Upper lobe of right lung (tissue), 1 donor: ENCODE measurements at regions not wholly inside any gene's neighbourhood (a gene's known extent, or its start where the extent isn't known, plus 50 kb on each side); places are given as distances from the start of the nearest gene placed in this dataset.

Experiments
- ATAC-seq: fragments of 200-7000 bp; cut with Tn5 transposase; one replicate; pipeline ENCODE4 v1.9.1; 2020; ENCODE audit warnings: mild to moderate bottlenecking, moderate library complexity
- DNase-seq: peaks from one replicate; pipeline ENCODE4 v3.0.0-alpha.2; 2020
- H3K27ac ChIP-seq: fragments of 200-600 bp; one replicate; pipeline ENCODE4 v1.8.0; 2022
- H3K27me3 ChIP-seq: fragments of 200-600 bp; one replicate; pipeline ENCODE4 v1.8.0; 2022; ENCODE audit warnings: mild to moderate bottlenecking
- H3K36me3 ChIP-seq: fragments of 200-600 bp; one replicate; pipeline ENCODE4 v1.8.0; 2022
- H3K4me1 ChIP-seq: fragments of 200-600 bp; one replicate; pipeline ENCODE4 v1.8.0; 2022
- H3K4me3 ChIP-seq: fragments of 200-600 bp; one replicate; pipeline ENCODE4 v1.8.0; 2022; ENCODE audit warnings: mild to moderate bottlenecking
- H3K9me3 ChIP-seq: fragments of 200-600 bp; one replicate; pipeline ENCODE4 v1.8.0; 2022
- intact Hi-C: fragments of 100-400 bp; cut with DNase I; formaldehyde crosslinking; loops from one replicate; pipeline ENCODE4 v1.11.0; 2022
- TF ChIP-seq, protein P1 (sequence below): fragments of 200-600 bp; IDR thresholded peaks from one replicate; pipeline ENCODE4 v1.8.0; 2022; ENCODE audit warnings: antibody characterized with exemption
- donor health status: DM: no; HTN: yes; CAD: no; lungs with severe emphysema.

DNA sequence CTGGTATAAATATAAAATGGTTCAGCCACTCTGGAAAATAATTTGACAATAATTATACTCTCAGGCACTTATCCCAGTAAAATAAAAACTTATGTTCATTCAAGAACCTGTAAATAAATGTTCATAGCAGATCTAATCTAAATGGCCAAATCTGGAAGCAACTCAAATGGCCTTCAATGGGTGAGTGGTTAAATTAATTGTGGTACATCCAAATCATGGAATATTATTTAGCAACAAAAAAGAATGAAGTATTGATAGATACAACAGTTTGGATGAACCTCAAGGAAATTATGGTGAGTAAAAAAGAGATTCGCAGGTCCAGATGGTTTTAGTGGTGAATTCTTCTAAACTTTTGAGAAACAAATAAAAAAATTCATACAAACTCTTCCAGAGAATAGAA lies 287.0 kb upstream of the ZC3H12C start:
- ATAC-seq, result no peak
- intact Hi-C loops, result no loop called here
- TF ChIP-seq, protein P1, sequence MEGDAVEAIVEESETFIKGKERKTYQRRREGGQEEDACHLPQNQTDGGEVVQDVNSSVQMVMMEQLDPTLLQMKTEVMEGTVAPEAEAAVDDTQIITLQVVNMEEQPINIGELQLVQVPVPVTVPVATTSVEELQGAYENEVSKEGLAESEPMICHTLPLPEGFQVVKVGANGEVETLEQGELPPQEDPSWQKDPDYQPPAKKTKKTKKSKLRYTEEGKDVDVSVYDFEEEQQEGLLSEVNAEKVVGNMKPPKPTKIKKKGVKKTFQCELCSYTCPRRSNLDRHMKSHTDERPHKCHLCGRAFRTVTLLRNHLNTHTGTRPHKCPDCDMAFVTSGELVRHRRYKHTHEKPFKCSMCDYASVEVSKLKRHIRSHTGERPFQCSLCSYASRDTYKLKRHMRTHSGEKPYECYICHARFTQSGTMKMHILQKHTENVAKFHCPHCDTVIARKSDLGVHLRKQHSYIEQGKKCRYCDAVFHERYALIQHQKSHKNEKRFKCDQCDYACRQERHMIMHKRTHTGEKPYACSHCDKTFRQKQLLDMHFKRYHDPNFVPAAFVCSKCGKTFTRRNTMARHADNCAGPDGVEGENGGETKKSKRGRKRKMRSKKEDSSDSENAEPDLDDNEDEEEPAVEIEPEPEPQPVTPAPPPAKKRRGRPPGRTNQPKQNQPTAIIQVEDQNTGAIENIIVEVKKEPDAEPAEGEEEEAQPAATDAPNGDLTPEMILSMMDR, result no peak

DNA sequence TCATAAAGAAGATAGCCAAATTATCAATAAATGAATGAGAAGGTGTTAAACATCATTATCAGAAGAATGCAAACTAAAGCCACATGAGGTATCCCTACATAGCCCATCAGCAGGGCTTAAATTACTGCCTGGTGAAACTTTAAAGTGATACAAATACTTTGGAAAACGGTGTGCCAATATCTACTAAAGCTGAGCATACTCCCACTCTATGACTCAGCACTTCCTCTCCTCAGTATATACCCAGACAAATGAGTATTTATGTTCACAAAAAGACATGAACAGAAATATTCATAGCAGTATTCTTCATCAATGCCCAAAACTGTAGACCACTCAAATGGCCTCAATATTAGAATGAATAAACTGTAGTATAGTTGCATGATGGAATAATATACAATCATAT lies 284.6 kb upstream of the ZC3H12C start:
- Histone ChIP-seq H3K36me3 (no peaks in the 10 kb centered on the region), H3K9me3 (no peaks in the 10 kb centered on the region), H3K27ac (no peak overlapping the region), H3K27me3 (no peaks in the 10 kb centered on the region), H3K4me1 (no peaks in the 10 kb centered on the region), H3K4me3 (no peak overlapping the region)
- intact Hi-C loops, result no loop called here
- ATAC-seq (no peak), DNase-seq (no peak)
- TF ChIP-seq, protein P1, result no peak

More for the DNA sequence above, 287.0 kb upstream of the ZC3H12C start:
- H3K27me3 ChIP-seq, result no peaks in the 10 kb centered on the region
- no peak overlapping the region for H3K4me3 ChIP-seq
- no peaks in the 10 kb centered on the region for H3K36me3 ChIP-seq
- no peak for DNase-seq
- no peak overlapping the region for H3K27ac ChIP-seq
- H3K4me1 ChIP-seq, result no peaks in the 10 kb centered on the region
- H3K9me3 ChIP-seq, result no peaks in the 10 kb centered on the region

DNA sequence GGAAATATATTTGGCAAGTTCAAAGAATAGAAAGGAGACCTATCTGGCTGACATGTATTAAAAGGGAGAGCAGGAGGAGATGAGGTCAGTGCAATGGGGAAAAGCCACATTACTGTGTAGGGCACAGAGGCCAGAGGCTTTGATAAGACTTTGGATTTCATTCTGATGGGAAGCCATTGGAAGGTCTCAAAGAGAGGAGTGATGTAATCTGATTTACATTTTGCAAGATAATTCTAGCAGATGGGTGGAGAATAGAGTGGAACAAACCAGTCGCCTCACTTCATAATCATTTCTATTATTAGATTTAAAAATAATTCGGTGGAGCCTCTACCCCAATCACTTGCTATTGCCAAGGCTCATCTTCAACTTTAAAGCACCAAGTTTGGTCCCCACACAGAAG lies 278.4 kb upstream of the ZC3H12C start:
- intact Hi-C loops, result no loop called here
- ATAC-seq (no peak), DNase-seq (no peak)
- Histone ChIP-seq H3K27me3 (no peaks in the 10 kb centered on the region), H3K4me1 (no peaks in the 10 kb centered on the region), H3K36me3 (no peaks in the 10 kb centered on the region), H3K4me3 (no peak overlapping the region), H3K27ac (no peak overlapping the region), H3K9me3 (no peaks in the 10 kb centered on the region)
- TF ChIP-seq, protein P1, result no peak

DNA sequence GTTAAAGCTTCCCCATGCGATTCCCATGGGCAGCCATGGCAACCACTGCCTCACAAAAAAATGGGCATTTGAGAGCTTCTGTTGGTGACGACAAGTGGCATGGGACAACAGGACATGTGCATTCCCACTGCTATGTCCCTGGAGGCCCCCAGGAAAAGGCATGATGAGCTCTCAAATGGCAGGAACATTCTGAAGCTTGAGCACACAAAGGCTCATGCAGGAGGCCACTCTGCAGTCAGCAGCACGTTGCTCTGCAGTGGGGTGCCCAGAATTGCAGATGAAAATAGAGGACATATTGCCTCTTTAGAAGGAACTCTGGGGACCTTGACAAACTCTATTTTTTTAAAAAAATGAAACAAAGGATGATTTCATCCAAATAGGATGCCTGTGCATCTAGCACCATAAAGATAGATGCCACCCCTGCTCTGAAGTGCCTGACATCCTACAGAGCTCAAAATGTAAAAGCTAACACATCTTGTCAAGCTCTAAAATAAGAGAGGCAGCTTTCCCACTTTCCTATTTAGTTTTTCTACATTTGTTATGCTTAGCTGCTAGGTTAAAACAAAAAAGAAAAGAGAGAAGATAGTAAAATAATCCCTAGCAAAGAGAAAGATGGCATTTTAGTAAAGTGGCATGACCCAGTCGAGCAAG lies 277.6 kb upstream of the ZC3H12C start:
- ATAC-seq, result no peak
- Histone ChIP-seq H3K36me3 (no peaks in the 10 kb centered on the region), H3K27ac (no peak overlapping the region), H3K4me3 (no peak overlapping the region), H3K27me3 (no peaks in the 10 kb centered on the region), H3K4me1 (no peaks in the 10 kb centered on the region), H3K9me3 (no peaks in the 10 kb centered on the region)
- TF ChIP-seq, protein P1, result no peak
- intact Hi-C loops, result no loop called here
- no peak for DNase-seq

DNA sequence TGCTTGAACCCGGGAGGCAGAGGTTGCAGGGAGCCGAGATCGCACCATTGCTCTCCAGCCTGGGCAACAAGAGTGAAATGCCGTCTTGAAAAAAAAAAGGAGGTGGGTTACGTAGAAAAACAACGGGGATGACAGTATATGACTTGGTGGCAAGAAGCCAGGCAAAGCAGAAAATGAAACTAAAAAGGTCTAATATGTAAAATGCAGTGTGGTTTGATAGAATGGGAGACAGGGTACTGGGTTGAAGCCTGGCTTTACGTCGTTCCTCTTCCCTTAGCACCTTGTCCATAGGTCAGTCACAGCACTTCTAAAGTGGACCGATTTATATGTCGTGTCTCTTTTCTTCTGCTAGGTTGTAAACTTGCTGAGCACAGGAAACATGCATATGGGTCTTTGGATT lies 274.9 kb upstream of the ZC3H12C start:
- H3K4me3 ChIP-seq, result no peak overlapping the region
- TF ChIP-seq, protein P1, result no peak
- H3K27ac ChIP-seq, result no peak overlapping the region
- ATAC-seq (no peak), DNase-seq (no peak)
- intact Hi-C loops, result no loop called here
- no peaks in the 10 kb centered on the region for H3K36me3 ChIP-seq
- no peaks in the 10 kb centered on the region for H3K9me3 ChIP-seq
- H3K4me1 ChIP-seq, result no peaks in the 10 kb centered on the region
- H3K27me3 ChIP-seq, result no peaks in the 10 kb centered on the region

DNA sequence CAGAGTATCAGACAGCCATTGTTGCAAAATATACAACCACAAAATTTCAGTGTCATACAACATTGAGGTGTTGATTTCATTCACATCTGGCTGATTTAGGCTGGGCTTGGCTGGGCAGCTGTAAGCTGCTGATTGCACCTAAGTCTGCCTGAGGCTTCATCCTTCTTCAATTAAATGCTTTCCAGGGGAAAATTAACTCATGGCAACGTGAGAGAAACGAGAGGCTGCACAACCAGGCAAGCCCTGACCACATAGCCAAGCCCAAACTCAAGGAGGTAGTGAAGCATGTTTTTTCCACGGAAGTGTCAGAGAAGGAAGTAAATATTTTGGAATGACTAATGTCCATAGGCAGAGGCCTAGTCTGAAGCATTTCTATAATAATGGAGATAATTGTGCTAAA lies 273.8 kb upstream of the ZC3H12C start:
- Histone ChIP-seq H3K36me3 (no peaks in the 10 kb centered on the region), H3K4me3 (no peak overlapping the region), H3K9me3 (no peaks in the 10 kb centered on the region), H3K27me3 (no peaks in the 10 kb centered on the region), H3K4me1 (no peaks in the 10 kb centered on the region), H3K27ac (no peak overlapping the region)
- TF ChIP-seq, protein P1, result no peak
- no peak for ATAC-seq
- intact Hi-C loops, result no loop called here
- no peak for DNase-seq
